ENCODE measurements at regions not wholly inside any gene's neighbourhood (a gene's known extent, or its start where the extent isn't known, plus 50 kb on each side); places are given as distances from the start of the nearest gene placed in this dataset.
"Not testable (repeated sequence)": the region's sequence is repeated elsewhere in the genome, so short reads cannot be mapped to it uniquely, and the experiment has no call there.

DNA sequence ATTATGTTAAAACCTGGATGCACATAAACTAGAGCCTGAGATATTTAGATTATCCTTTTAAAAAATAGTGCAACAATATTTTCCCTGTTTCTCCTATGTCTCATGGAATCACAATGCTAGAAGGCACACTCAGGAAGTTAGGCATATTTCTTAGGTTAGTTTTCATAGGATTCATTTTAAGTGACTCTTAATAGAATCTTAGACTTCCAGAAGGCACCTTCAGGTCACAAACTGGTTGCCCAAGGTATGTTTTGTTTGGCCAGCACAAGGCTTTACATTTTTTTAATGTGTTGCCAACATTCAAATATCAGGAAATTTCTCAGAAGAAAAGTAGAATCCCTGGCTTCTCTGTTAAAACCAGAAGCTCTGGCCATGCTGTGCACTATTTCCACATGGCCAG, 129.3 kb downstream of the LNPK start:
- no peak for DNase-seq

DNA sequence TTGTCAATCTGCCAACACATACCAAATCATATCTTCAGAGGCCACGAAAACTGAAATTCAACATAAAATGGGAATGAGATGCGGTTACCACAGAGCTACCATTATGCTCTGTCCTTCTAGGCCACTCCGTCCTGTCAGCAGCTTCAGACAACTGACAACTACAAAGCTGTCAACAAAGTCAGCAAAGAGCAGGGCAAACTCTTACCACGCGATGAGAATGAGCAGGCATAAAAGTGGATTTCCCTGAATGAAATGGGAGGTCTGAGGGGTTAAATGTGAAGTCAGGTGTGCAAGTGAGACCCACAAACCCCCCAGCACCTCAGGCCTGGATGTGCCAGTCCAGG, 130.1 kb downstream of the LNPK start:
- DNase-seq: no peak

DNA sequence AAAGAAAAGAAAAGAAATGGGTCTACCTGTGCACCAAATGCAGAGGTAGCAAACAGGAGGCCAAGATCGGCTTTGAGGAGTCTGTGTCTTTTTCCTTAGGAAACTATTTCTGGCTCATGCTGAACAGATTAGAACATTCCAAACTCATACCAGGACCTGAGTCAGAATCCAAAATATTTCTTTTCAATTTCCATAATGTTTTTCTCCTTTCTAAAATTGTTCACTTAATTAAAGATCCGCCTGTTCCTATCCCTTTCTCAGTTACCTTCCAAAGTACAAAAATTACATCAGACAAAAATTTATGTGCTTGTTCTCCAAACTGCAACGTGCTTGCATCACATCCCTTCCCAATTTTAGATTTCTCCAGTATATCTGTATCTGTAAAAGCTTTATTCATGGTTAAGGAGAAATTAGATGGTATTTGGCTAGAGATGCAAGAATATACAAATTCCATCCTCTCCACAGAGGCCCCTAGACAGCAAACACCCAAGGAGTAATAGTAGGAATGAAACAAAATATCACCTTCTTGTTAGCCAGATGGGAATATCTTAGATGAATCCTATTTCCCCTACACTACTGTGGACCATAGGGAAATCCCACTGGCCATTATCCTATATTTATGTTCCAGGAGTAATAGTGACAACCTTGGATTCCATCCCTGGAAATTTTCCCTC, 130.6 kb downstream of the LNPK start:
- DNase-seq: no peak

DNA sequence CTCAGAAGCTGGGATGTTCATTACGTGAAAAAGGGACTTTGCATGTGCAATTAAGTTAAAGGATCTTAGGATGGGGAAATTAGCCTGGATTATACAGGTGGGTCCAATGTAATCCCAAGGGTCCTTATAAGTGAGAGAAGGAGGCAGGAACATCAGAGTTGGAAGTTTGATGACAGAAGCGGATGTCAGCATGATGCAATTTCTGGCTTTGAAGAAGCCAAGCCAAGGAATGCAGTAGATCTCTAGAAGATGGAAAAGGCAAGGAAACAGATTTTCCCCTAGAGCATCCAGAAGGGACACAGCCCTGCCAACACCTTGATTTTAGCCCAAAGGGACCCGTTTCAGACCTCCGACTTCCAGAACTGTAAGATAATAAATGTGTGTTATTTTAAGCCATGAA, 136.4 kb downstream of the LNPK start:
- no peak for DNase-seq

DNA sequence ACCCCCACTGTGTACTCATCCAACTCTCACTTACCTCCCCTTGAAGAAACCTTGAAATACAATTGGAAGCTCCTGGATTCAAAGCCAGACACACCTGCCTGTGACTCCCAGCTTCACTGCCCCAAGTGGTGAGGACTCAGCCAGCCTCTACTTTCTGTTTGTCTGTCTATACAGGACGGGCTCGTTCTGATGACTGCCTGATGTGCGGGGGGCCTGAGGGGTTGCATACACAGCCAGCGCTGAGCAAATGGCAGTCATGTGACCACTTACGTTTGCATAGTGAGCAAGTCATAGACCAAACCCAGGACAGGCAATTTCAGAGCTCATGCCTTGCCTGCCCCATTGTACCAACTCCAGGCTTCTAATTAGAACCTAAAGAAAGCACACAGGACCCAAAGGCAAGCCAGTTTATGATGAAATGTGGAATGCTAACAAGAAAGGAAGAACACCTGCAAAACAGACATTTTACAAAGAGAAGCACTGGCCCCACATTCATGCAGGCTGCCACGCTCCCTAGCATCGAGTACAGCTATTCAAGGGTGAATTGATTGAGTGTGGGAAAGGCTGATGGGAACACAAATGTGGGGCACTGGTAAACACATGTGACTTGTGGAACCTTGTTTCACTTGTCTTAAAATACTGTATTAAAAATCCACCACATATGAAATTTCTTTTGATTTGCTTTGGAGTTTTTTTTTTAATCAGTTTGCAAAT, 137.8 kb downstream of the LNPK start:
- no peak for DNase-seq

DNA sequence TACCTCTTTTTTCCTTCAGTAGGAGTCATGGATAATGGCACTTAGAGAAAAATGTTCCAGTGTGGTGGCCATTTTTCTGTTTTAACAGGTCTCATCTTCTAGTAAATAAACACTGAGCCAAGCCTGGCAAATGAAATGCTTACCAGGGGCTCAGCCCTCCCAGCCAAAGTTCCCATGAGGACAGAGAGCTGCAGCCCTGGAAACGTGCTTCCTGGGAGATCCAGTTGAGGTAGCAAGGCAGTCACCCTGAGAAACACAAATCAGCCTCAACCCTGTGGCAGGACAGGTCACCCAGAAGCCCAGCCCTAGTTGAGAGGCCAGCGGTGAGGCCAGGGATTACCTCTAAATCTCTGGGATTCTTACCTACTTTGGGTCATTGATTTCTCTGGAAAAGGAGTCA, 140.1 kb downstream of the LNPK start:
- DNase-seq: no peak

DNA sequence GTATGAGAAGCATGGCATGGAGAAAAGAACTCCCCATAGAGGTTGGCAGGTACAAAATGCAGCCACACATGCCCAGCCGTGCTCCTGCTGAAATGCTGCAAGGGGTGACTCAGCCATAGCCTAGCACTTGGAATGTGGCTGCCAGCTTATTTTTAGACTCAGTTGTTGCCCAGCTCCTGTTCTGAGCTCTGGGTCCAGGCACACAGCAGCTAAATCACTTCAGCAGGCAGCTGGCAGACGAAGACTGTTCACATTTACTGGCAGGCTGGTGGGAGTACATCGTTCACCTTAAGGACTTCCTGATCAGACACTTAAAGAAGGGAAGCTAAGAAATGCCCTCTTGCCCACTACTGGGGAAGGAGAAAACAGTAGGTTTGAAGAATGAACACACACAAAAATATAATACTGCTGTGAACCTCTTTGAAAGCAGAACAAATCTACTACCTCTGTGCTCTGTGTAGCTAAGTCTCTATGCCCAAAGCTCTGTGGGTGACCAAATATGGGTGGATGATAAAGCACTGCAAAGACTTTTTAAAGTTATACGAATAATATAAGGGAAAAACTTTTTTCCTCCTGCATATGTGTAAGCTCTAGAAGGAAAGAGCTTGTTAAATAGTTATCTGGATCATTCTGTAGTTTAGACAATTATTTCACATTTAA, 146.1 kb downstream of the LNPK start:
- no peak for DNase-seq

GRCh38 chr2:175855236-175855635, 146.8 kb downstream of the LNPK start:
- DNase-seq: no peak

GRCh38 chr2:175854665-175855064, 147.4 kb downstream of the LNPK start:
- DNase-seq: no peak

GRCh38 chr2:175854129-175854528, 147.9 kb downstream of the LNPK start:
- no peak for DNase-seq

- DNase-seq: no peak
Measured at GRCh38 chr2:175853616-175853890, 148.5 kb downstream of the LNPK start.

DNA sequence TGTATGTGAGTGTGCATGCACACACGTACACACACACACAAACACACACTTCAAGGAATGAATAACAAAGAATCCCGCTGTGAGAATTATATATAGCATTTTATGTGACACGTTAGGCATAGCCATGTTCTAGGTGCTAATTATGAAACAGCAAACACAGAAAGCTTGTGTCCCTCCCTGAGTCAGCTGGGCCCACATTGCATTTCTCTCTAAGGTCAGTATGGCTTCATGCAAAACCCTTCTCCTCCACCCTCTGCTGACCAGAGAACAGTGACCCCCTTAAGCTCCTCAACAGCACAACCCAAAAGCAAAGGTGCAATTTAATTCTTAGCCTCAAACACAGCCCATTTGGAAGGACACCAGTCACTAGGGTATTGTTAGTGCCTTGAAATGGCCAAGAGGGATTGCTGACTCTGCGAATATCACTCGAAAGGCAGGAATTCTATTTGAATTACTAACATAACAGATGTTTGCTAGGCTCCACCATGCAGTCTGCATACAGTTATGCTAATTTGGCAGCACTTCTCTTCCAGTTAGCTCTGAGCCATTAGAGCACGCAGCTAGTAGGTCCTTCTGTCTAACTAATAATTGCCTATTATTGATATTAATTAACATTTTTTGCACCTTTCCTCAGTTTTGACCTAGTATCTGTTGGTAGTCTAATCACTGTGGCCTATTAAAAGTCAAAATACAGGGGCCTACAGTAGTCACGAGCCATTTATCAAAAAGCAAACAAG, 149.0 kb downstream of the LNPK start:
- no peak for DNase-seq

DNA sequence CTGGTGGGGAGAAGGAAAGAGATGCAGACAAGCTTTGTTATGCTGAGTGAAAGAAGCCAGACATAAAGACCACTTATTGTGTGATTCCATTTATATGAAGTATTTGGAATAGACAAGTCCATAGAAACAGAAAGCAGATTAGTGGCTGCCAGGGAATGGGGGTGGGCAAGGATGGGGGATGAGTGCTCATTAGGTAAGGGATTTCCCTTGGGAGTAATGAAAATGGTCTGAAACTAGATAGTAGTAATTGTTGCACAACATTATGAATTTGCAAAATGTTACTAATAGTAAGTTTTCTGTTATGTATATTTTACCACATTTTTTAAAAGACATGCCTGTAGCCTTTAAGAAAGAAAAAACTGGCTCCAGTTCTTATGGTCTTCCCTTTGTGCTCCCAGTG, 154.9 kb downstream of the LNPK start:
- no peak for DNase-seq

DNA sequence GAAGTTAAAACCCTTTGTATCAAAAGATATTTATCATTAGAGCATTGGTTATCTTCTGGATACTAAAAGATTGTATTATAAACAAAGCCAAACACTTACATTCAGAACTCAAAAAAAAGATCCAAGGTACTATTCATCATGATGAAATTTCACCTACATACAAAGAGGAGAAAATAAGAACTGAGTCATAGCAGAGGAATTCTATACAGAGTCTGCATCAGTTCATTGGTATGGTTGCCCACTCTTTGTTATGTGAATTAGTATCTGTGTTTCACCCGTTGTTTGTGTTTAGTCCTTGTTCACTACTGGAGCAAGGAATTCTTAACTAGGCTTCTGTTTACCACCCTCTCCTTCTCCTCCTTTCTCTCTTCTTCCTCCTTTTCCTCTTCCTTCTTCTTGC, 157.9 kb downstream of the LNPK start:
- DNase-seq: no peak

- DNase-seq: no peak
Measured at GRCh38 chr2:175843625-175844024, 158.4 kb downstream of the LNPK start.

- DNase-seq: no peak
Measured at GRCh38 chr2:175842996-175843395, 159.1 kb downstream of the LNPK start.

DNA sequence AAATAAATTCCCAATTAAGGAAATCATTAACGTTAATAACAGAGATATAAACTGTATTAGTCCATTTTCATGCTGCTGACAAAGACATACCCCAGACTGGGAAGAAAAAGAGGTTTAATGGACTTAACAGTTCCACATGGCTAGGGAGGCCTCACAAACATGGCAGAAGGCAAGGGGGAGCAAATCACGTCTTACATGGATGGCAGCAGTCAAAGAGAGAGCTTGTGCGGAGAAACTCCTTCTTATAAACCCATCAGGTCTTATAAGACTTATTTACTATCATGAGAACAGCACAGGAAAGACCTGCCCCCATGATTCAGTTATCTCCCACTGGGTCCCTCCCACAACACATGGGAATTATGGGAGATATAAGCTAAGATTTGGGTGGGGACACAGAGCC, 161.3 kb downstream of the LNPK start:
- not testable (repeated sequence) for DNase-seq

- DNase-seq: no peak
Measured at GRCh38 chr2:175840256-175840655, 161.8 kb downstream of the LNPK start.

DNA sequence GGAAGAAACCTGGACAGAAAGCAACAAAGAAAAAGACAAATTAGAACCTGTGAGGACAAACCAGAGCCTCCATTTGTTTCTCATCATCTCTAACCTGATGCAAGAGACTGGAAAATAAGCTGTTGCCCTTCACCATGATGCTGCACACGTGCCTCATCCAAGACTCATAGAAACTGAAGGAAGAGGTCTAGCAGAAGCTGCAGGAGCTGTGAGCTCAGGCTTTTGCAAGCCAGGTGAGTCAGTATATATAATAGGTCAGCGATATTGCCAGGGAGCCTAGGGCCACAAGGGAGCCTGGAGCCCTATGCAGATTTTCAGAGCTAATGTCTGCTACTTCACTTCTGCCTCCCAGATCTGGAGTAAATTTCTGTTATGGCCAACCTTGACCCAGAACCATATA, 163.1 kb downstream of the LNPK start:
- no peak for DNase-seq

DNA sequence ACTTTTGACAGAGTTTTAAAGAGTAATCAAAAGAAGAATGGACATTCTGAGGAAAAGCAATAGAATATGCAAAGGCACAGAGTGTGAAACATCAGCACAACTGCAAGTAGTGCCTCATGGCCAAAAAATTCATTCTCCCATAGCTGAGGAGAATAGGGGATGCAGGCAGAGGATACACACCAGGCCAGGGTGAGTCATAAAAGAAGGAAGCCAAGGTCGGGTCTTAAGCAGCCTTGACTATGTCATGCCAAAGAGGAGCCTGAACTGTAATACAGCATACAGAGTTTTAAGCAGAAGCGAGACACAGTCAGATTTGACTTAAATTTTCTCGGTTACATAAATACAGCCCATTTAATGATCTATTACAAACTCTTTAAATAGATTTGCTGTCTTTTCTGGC, 165.0 kb downstream of the LNPK start:
- no peak for DNase-seq

GRCh38 chr2:175836361-175836760, 165.7 kb downstream of the LNPK start:
- no peak for DNase-seq

DNA sequence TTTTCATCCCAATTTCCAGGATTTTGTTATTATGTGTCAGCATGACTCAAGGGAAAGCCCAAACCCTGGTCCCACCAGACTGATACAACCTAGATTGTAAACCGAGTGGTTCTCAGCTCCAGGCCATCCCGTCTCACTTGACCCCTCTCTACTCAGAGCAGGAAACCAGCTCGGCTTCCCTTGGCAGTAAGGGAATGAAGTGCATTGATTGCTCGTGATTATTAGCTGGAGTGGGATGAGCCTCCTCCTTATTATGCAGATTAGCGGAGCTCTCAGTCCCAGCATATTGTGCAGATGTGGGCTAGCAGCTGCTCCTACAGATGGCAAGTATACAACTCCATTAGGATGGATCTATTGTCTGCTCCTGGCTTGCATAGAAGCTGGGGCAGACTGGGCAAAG, 167.6 kb downstream of the LNPK start:
- DNase-seq: no peak

DNA sequence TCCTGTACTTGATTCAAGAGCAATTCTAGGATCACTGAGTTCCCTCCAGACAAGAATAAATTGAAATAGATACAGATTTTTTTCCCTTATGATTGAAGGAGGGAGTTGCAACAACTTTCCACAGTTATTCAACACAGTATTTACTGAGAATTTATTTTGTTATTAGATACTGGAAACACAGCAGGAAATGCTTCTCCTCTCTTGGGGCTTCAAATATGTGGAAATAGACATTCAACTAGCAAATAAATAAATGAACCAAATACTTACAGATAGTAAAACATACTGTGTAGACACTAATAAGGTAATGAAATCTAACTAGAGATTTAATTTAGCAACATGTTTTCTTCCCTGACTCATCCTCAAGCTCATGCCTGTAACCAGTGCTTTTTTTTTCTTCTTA, 169.2 kb downstream of the LNPK start:
- DNase-seq: no peak

DNA sequence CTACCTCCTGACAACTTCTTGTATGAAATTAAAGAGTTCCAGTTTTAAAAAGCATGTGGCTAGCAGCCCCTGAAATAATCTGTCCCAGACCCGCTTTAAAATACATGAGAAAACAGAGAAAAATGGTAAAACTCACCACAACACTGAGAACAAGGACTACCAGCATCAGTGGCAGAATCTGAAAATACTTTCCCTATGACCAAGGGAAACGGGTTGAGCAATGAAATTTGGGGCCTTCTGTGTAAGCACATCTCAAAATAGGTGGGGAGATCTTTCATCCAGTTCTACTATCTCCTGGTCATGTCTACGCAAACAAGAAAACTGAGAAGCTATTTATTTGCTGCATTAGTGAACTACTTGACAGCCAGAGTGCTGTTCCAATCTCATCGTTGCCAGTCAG, 172.3 kb downstream of the LNPK start:
- DNase-seq: no peak

All from CD4-positive, alpha-beta T cell treated with Interleukin-17A for 4 hours (primary cell).